ENCODE measurements at regions not wholly inside any gene's neighbourhood (a gene's known extent, or its start where the extent isn't known, plus 50 kb on each side); places are given as distances from the start of the nearest gene placed in this dataset.
"Not testable (repeated sequence)": the region's sequence is repeated elsewhere in the genome, so short reads cannot be mapped to it uniquely, and the experiment has no call there.

- H3K27me3 ChIP-seq (replicated peaks); in situ Hi-C loops (cut with HindIII; ENCODE audit: low pct_ligation_motif_present, low sequenced_read_pairs); H3K27ac ChIP-seq; H3K4me3 ChIP-seq (ENCODE audit: low read depth, low read length); H3K36me3 ChIP-seq (replicated peaks); DNase-seq: not testable (repeated sequence)
These were observed 1658.4 kb downstream of the SPATA31A7 start for GRCh38 chr9:62848258-62848657.

- in situ Hi-C loops (cut with HindIII; ENCODE audit: low pct_ligation_motif_present, low sequenced_read_pairs); H3K36me3 ChIP-seq (replicated peaks); H3K27ac ChIP-seq: not testable (repeated sequence)
These were observed 1660.2 kb downstream of the SPATA31A7 start for GRCh38 chr9:62849991-62850390.

DNA sequence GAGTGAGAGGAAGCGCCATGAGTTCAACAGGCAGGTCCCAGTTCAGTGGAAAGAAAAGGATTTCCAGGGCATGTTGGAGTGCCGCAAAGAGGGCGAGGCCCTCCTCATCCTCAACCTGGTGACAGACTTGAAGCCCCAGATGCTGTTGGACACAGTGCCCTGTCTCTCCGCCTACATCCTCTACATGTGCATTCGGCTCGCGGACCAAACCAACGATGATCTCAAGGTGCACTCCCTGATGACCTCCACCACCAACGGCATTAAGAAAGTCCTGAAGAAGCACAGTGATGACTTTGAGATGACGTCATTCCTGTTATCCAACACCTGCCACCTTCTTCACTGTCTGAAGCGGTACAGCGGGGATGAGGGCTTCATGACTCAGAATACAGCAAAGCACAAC is 1667.4 kb downstream of the SPATA31A7 start:
- H3K4me3 ChIP-seq (ENCODE audit: low read depth, low read length); in situ Hi-C loops (cut with HindIII; ENCODE audit: low pct_ligation_motif_present, low sequenced_read_pairs): not testable (repeated sequence)

More at GRCh38 chr9:62849991-62850390, 1660.2 kb downstream of the SPATA31A7 start:
- H3K4me3 ChIP-seq (ENCODE audit: low read depth, low read length); H3K27me3 ChIP-seq (replicated peaks); DNase-seq: not testable (repeated sequence)

GRCh38 chr9:62858240-62858639 is 1668.4 kb downstream of the SPATA31A7 start:
- DNase-seq; H3K4me3 ChIP-seq (ENCODE audit: low read depth, low read length); H3K27ac ChIP-seq; H3K27me3 ChIP-seq (replicated peaks); in situ Hi-C loops (cut with HindIII; ENCODE audit: low pct_ligation_motif_present, low sequenced_read_pairs); H3K36me3 ChIP-seq (replicated peaks): not testable (repeated sequence)

More for the DNA sequence above, 1667.4 kb downstream of the SPATA31A7 start:
- H3K36me3 ChIP-seq (replicated peaks); DNase-seq; H3K27me3 ChIP-seq (replicated peaks); H3K27ac ChIP-seq: not testable (repeated sequence)

DNA sequence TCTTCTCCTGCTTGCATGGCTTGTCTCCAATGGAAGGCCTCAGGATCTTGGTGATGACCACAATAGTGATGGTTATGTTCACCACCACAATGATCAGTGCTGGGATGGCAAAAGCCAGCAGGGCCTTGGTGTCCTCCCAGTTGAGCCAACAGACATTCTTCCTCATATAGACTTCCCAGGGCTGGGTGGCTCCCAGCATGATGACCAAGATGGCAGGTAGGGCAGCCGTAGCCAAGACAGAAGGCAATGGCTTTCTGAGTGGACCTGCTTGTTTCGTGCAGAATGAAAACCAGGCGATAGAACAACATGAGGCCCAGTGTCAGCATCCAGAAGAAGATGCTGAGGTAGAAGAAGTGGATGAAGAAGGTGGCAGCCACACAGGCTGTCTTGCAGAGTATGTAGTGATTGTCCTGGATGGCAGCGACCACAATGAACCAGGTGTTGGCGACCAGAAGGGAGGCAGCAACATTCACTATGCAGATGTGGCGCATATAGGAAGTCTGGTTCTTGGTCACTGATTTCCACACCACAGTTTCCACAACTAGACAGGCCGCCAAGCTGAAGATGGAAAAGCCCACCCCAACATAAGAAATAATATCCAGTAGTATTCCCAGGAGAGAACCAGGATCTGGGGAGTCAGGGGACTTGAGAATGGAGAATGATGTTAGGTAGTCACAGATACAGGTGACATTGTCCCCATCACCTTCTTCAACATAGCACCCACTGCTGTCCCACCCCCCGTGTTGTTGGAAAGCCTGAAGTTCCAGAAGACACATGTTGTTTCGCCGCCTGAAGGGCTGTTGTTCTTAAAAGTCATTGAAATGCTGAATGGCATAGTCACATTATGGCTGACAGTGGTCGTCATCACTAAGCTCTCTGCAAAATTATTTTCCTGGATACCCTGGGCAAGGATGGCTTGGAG is 1671.4 kb downstream of the SPATA31A7 start:
- H3K4me3 ChIP-seq (ENCODE audit: low read depth, low read length); H3K36me3 ChIP-seq (replicated peaks); H3K27ac ChIP-seq; DNase-seq; in situ Hi-C loops (cut with HindIII; ENCODE audit: low pct_ligation_motif_present, low sequenced_read_pairs): not testable (repeated sequence)
- H3K27me3 ChIP-seq (replicated peaks) = peaks cover 15% of the 10 kb centered on the region

DNA sequence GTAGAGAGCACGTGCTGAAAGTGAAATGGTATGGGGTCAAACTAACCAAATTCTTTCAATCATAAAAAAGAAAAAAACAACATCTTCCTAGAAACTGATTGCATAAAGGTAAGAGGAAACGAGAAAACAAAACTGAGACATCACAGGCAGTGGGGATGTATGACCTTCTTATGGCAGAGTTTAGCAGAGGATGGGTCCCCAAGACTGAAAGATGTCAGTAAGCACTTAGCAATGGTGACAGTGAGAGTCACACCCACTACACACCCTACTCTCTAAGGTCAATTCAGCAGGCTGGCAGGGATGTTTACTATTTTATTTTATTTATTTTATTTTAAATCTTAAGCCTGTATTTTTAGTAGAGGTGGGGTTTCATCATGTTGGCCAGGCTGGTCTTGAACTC is 1672.3 kb downstream of the SPATA31A7 start:
- H3K27ac ChIP-seq; H3K36me3 ChIP-seq (replicated peaks); H3K4me3 ChIP-seq (ENCODE audit: low read depth, low read length); DNase-seq; in situ Hi-C loops (cut with HindIII; ENCODE audit: low pct_ligation_motif_present, low sequenced_read_pairs): not testable (repeated sequence)
- H3K27me3 ChIP-seq (replicated peaks) = peaks cover 15% of the 10 kb centered on the region

DNA sequence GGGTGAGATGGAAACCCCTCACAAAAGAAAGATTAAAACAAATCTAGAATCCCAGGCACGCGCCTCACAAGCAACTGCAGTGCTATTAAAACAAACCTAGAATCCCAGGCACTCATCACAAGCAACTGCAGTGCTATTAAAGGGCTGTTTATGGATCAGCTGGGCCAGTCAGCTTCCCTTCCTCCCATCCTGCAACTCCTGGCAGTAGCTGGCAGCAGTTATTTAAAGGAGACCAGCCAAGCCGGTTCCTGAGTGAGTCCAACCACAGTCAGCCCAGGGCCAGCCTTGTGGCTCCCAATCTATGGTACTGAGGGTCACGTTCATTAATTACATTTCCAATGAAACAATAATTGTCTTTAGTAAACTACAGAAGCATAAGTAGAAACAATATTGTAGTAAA is 1673.5 kb downstream of the SPATA31A7 start:
- DNase-seq; H3K36me3 ChIP-seq (replicated peaks); H3K4me3 ChIP-seq (ENCODE audit: low read depth, low read length); in situ Hi-C loops (cut with HindIII; ENCODE audit: low pct_ligation_motif_present, low sequenced_read_pairs); H3K27ac ChIP-seq: not testable (repeated sequence)
- peaks cover 13% of the 10 kb centered on the region for H3K27me3 ChIP-seq (replicated peaks)

GRCh38 chr9:62863867-62864266 is 1674.0 kb downstream of the SPATA31A7 start:
- DNase-seq; in situ Hi-C loops (cut with HindIII; ENCODE audit: low pct_ligation_motif_present, low sequenced_read_pairs); H3K4me3 ChIP-seq (ENCODE audit: low read depth, low read length); H3K27ac ChIP-seq; H3K36me3 ChIP-seq (replicated peaks): not testable (repeated sequence)
- peaks cover 13% of the 10 kb centered on the region for H3K27me3 ChIP-seq (replicated peaks)

- in situ Hi-C loops (cut with HindIII; ENCODE audit: low pct_ligation_motif_present, low sequenced_read_pairs); H3K36me3 ChIP-seq (replicated peaks); H3K27ac ChIP-seq; DNase-seq: not testable (repeated sequence)
- Histone ChIP-seq H3K4me3 (ENCODE audit: low read depth, low read length) (peak overlapping the region; percentile 44), H3K27me3 (replicated peaks) (peaks cover 15% of the 10 kb centered on the region)
These were observed 1674.9 kb downstream of the SPATA31A7 start for GRCh38 chr9:62864481-62865469.

DNA sequence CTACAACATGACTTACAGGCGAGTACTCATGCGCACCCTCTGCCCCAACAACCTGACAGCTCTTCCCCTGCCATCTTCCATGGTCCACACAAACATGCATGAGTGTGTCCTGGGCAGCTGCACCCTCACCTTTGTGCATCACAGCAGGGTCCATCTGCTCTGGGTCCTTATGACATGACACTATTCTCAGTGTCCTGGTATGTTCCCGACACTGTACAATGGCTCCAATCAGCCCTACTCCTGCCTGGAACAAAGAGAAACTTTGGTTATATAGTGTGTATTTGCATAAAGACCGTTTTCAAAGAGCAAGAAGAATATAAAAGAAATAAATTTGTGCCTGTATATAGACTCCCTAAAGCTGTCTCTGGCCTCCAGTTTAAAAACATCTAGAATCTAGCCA is 1679.2 kb downstream of the SPATA31A7 start:
- H3K36me3 ChIP-seq (replicated peaks); H3K27ac ChIP-seq; DNase-seq; in situ Hi-C loops (cut with HindIII; ENCODE audit: low pct_ligation_motif_present, low sequenced_read_pairs); H3K4me3 ChIP-seq (ENCODE audit: low read depth, low read length): not testable (repeated sequence)
- H3K27me3 ChIP-seq (replicated peaks) = peaks cover 12% of the 10 kb centered on the region

GRCh38 chr9:62871765-62872164 is 1681.9 kb downstream of the SPATA31A7 start:
- in situ Hi-C loops (cut with HindIII; ENCODE audit: low pct_ligation_motif_present, low sequenced_read_pairs); H3K36me3 ChIP-seq (replicated peaks); H3K4me3 ChIP-seq (ENCODE audit: low read depth, low read length); H3K27ac ChIP-seq; DNase-seq: not testable (repeated sequence)
- peaks cover 12% of the 10 kb centered on the region for H3K27me3 ChIP-seq (replicated peaks)

- H3K4me3 ChIP-seq (ENCODE audit: low read depth, low read length); H3K27ac ChIP-seq; DNase-seq; H3K36me3 ChIP-seq (replicated peaks); H3K27me3 ChIP-seq (replicated peaks); in situ Hi-C loops (cut with HindIII; ENCODE audit: low pct_ligation_motif_present, low sequenced_read_pairs): not testable (repeated sequence)
These were observed 1684.4 kb downstream of the SPATA31A7 start for GRCh38 chr9:62874213-62874612.

GRCh38 chr9:62874745-62875599 is 1685.1 kb downstream of the SPATA31A7 start:
- DNase-seq; H3K4me3 ChIP-seq (ENCODE audit: low read depth, low read length); in situ Hi-C loops (cut with HindIII; ENCODE audit: low pct_ligation_motif_present, low sequenced_read_pairs); H3K36me3 ChIP-seq (replicated peaks); H3K27me3 ChIP-seq (replicated peaks); H3K27ac ChIP-seq: not testable (repeated sequence)

Measured in brain microvascular endothelial cell (primary cell).